HG02884 (cell line): ENCODE measurements at regions not wholly inside any gene's neighbourhood (a gene's known extent, or its start where the extent isn't known, plus 50 kb on each side); places are given as distances from the start of the nearest gene placed in this dataset.
"Not testable (repeated sequence)": the region's sequence is repeated elsewhere in the genome, so short reads cannot be mapped to it uniquely, and the experiment has no call there.

Experiments used
- ATAC-seq: cut with Tn5 transposase; IDR thresholded peaks from one replicate; pipeline ENCODE4 v1.9.1; 2021; ENCODE audit warnings: mild to moderate bottlenecking, moderate library complexity; ENCODE audit not compliant: unreplicated experiment

DNA sequence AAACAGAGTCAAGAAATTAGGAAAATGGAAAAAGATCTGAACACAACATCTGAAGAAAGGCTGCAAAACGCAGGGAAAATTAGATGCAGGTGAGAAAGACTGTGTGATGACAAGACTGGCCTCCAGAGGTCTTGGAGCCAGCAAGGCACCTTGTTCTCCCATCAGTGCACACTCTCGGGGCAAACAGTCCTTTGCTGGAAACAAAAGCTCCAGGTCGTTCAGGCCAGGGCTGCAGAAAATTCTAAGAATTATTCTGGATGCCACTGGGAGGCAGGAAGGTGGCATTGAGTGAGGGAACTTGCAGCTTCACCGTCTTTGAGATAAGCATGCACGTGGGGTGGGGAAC lies 219.9 kb upstream of the SSTR4 start:
- ATAC-seq: no peak

DNA sequence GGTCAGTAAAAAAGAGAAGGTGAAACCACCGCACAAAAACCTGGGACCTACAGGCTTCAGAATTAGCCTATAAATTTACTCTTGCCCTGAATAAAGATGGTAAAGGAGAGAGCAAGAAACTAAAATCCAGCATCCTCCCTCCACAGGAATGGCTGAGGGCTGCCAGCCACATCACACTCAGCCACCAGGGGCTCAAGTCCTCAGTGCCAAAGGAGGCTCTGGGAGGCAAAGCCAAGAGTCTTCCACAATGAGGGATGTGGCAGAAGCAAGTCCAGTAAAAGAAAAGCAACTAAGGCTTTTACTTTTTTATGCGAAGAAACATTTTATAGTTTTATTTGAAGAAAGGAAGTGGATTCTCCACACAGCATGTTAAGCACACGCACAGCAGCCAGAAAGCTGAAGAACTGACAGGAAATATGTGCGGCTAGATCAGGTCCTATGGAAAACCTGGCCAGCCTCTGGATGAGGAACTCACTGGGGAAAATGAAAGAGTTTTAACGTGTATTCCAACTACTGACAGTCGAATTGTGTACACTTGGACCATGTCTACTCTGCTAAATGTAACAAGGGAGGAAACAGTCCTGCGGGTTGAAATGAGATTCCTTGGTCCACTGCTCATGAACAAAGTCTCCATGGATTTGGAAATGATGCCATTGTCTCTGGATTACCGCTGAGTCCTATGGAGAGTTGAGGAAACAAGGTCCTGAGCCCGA lies 219.4 kb upstream of the SSTR4 start:
- ATAC-seq: no peak

DNA sequence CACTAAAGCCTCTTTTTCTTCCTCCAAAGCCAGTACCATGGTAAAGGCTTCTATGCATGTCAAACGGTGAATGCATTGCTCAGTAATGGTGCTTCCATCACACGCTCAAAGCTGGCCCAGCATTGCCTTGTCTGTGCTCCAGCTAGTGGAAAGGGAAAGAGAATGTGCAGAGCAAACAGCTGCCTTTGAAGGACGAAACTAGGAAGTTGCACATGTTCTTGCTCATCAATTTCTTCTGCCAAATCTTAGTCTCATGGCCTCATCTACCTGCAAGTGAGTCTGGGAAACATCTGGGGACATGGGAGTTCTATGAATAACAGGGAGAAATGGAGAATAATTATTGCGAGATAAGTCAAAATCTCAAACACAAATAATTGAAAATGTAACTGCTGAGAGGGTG lies 216.5 kb upstream of the SSTR4 start:
- ATAC-seq: no peak

DNA sequence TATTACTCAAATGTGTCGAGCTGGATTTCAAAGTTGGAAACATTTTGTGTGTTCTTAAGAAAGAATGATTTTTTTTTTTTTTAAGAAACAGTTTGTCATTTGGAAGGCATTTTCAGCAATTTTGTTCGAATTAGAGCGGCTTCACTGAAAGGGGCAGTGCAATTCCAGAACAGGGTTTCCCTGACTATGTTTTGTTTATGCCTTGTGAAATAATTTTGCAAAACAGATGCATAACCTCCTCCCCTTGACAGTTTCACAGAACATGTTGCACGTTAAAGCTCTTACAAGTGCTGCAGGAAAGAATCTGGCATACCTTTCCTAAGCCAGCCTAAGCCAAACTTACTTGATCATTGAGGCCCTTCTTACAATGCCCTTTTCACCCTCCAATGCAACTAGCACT lies 216.0 kb upstream of the SSTR4 start:
- no peak for ATAC-seq

DNA sequence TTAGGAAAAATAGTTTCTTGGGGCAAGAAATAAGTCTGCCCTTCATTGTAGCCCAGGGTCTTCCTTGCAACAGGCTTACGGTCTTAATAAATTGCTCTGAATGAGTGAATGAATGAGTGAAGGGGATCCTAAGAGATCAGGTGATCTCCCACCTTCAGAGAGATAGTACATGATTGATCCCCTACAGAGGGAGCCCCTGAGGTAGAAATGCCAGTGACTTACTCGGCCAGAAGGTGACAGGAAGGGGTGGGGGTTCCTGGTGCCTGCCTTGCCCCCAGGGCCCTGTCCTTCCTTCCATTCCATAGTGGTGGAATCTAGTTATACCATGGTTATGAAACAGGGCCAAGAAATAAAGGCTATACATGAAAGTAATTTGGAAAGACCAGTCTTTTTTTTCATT lies 215.3 kb upstream of the SSTR4 start:
- no peak for ATAC-seq

DNA sequence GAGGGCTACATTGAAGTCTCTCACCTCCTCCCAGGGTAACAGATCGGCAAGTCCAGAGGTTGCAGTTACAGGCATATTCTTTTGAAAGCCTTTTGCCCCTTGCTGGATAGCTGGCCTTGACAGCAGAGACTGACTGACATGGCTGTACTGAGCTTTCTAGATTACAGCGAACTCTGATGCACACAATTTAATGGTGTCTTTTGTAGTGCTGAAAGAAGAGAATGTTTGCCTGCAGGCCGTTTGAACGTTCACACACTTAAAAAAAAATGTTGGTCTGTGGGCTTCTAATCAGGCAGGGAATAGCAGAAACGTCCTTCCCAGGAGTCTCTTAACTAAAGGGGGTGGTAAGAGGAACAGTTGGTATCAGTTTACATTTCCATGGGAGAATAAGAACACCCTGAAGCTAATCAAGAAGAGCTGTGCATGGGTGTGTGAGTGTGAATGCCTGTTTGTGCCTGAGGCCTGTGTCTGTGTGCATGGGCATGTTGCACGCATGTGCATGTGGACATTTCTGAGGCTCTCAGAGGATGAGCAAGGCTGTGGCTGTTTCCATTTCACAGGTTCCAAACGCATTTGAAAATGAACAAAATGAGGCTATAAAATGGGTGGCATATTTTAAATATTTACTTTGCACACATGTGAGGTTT lies 213.9 kb upstream of the SSTR4 start:
- ATAC-seq: no peak

DNA sequence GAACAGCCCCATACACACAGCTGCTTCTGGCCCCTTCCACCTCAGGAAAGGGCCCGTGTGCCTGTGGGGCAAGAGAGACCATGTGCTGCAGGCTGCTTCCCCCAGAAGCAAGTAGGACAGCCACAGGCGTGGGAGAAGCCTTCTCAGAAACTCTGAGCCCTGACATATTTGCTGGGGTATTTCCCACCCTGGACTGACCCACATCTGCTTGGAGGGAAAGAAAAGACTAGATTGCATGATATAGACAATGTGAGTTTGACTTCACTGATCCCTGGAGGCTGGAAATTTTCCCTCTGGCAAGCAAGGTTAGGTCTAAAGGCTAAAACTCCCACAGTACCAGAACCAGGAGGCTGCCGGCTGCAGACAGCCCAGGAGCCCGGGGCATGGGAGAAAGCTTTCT lies 213.3 kb upstream of the SSTR4 start:
- ATAC-seq: no peak

DNA sequence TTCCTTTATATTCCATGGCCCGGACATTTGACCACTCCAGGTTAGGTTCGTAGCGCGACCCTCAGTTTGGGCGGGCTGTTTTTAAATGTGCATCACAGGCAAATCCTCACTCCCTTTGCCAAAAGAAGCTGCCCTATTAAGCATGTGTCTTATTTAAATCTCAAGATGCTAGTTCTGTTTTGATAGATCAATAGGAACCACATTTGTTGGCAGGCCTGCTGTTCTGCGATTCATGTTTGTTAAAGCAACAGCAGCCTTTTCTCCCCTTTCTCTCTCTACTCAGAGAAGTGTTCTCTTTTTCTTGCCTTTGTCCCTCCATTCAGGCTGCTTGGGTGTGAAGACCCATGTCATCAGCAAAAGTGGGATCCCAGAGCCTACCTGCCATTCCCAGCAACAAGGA lies 212.0 kb upstream of the SSTR4 start:
- no peak for ATAC-seq

DNA sequence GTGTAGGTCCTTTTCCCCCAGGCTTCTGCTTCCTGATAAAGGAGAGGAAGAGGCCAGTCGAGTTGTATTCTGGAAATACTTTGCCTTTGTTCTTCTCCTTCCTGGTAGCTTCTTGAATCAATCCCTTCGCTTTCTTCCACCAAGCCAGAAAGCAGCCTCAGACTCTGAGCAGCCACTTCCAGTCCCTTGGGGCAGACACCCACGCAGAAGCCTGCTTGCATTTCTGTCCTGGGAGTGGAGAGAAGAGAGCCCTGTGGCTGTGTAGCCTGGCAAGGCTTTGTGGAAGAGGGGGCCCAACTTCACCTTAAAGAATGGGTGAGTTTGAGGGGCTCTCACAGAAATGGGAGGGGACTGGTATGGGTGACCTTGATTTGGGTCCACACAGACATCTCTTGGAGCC lies 211.0 kb upstream of the SSTR4 start:
- ATAC-seq: no peak

DNA sequence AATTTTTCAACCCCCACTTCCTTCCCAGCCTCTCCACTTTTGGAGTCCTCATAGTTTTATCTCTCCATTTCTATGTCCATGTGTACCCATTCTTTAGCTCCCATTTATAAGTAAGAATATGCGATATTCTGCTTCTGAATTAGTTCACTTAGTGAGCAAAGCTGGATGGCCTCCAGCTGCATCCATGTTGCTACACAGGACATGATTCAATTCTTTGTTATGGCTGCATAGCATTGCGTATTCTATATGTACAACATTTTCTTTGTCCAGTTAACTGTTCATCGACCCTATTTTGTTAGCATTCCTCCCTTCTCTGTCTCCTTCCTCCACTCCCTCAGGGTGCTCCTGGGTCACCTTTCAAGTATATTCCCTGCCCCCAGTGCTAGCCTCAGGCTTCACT lies 210.0 kb upstream of the SSTR4 start:
- ATAC-seq: no peak

DNA sequence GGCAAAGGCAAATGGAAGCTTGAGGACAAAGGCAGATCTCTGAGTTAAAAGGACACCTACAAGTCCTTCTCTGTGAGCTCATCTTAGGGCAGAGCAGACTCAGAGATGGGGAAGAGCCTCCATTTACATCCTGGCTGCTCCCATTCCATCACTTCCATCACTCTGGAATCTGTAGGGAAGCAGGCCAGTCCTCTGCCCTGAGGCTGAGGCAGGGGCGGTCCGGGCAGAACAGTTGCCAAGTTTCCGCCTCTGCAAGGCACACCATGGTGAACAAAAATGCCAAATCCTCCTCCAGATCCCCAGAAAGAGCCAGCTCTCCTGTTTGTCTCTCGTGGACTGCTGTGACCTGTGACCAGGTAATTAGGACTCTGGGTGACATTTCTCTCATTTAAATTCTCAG lies 209.6 kb upstream of the SSTR4 start:
- no peak for ATAC-seq

DNA sequence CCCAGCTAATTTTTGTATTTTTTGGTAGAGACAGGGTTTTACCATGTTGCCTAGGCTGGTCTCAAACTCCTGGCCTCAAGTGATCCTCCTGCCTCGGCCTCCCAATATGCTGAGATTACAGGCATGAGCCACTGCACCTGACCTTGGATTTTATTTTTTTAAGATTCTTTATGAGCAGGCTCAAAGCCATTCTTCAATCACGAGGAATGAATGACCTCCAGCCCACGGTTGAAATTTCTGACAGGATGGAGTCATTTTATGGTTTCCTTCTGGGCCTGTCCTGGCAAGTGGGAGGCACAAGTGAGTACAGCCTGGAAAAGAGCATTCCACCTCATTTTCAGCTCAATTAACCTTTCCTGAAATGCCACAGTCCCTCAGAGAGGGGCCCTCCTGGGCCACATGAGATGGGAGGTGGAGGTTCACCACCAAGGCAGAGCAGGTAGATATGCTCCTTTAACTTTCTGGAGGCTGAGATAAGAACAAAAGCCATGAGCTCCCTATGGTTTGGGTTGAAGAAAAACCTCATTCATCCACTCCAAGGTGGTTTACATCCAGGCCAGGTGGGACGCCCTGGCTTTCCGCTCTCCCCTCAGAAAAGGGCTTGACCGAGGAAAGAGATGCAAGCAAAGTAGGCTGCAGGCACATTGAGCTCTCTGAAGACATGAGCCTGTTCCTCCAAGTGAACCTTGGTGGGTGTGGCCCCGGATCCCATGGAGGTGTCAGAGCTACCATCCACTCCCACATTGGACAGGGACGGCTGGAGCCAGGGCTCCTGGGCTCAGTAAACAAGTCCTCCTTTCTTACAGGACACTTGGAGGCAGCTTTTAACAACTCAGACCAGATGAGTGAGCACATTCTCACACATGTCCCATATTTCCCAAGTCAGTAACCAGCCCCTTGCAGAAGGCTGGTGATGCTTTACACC lies 208.5 kb upstream of the SSTR4 start:
- no peak for ATAC-seq

DNA sequence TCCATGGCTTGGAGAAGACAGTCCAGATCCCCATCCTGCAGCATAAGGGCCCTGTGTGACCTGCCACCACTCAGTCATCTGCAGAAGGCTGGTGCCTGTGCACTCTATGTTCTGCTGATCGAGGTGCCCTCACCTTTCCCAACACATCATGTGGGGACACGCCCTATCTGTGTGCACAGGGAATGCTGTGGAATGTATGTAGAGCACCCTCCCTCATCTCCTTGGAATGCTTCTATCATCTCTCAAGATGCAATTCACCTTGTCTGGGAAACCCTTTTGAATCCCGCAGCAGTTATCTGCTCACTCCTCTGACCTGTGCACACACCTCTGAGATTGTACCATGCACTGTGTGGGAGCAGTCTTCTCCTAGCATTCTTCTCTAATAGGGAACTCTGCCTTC lies 207.2 kb upstream of the SSTR4 start:
- ATAC-seq: no peak

DNA sequence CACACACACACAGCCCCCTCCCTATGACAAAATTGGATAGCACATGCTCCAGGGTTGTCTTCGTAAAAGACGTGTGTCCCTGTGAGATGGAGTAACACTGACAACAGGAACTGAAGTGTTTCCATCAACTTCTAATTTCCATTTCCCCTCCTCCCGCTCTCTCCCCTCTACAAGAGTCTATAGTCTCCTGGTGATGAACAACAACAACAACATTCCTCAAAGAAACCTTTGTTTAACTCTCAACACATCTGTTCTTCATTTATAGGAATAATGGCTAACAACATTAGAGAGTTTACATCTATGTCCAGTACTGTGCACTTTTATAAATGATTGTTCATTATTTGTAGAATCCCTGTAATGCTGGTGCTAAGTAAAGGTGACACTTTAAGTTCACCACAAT lies 205.8 kb upstream of the SSTR4 start:
- ATAC-seq: no peak

DNA sequence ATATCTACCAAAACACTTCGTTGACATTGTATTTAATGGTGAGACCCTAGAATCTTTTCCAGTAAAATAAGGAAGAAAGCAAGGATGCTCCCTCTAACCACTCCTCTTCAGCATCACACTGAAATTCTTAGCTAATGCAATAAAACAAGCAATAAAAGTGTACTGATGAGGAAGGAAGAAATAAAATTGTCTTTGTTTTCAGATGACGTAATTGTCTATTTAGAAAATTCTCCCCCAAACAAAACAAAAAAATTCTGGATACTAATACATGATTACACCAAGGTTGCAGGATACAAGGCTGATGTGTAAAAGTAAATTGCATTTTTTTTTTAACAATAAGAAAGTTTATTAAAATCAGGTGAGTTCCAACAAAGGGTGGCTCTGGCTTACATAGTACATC lies 205.0 kb upstream of the SSTR4 start:
- ATAC-seq: no peak

DNA sequence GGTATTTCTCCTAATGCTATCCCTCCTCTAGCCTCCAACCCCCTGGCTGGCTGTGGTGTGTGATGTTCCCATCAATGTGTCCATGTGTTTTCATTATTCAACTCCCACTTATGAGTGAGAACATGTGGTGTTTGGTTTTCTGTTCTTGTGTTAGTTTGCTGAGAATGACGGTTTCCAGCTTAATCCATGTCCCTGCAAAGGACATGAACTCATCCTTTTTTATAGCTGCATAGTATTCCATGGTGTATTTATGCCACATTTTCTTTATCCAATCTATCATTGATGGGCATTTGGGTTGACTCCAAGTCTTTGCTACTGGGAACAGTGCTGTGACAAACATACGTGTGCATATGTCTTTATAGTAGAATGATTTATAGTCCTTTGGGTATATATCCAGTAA lies 204.4 kb upstream of the SSTR4 start:
- ATAC-seq: not testable (repeated sequence)

DNA sequence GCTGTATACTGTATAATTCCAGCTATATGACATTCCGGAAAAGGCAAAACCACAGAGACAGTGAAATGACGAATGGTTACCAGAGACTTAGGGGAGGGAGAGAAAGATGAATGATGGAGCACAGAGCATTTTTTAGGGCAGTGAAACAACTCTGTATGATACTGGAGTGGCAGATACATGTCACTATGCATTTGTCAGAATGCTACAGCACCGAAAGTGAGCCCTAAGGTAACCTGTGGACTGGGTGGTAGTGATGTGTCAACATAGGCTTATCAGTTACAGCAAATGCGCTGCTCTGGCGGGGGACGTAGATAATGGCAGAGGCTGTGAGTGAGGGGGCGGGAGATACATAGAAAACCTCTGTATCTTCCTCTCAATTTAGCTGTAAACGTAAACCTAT lies 201.3 kb upstream of the SSTR4 start:
- ATAC-seq: no peak

DNA sequence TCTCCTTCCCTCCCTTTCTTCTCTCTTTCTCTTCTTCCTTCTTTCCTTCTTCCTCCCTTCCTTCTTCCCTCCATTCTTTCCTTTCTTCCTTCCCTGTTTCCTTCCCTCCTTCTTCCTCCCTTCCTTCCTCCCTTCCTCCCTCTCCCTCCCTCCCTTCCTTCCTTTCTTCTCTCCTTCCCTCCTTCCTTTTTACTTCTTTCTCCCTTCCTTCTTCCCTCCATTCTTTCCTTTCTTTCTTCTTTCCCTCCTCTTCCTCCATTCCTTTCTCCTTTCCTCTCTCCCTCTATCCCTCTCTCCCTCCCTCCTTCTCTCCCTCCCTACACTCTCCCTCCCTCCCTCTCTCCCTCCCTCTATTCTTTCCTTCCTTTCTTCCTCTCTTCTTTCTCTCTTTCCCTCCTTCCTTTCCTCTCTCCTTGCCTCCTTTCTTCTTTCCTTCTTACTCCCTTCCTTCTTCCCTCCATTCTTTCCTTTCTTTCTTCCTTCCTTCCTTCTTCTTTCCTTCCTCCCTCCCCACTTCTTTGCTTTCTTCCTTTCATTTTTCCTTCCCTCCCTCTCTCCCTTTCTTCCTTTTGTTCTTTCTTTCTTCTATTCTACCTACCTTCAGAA lies 200.4 kb upstream of the SSTR4 start:
- no peak for ATAC-seq

DNA sequence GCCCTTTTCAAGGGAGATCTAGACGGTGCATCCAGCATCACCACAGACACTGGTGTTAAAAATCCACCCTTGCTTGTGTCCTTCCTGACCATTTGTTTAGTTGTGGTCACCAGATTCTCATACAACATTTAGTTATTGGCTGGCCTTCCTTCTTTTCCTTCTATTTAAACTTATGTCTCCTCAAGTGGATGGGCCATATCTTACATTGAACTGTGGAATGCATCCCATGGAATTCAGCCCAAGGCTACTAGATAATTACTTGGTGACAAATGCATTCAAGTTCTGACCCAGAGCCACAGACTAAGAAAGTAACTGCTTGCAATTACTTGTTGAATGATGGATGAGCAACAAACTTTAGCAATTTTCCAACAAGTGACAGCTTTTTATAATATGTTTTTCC lies 198.9 kb upstream of the SSTR4 start:
- ATAC-seq: no peak

DNA sequence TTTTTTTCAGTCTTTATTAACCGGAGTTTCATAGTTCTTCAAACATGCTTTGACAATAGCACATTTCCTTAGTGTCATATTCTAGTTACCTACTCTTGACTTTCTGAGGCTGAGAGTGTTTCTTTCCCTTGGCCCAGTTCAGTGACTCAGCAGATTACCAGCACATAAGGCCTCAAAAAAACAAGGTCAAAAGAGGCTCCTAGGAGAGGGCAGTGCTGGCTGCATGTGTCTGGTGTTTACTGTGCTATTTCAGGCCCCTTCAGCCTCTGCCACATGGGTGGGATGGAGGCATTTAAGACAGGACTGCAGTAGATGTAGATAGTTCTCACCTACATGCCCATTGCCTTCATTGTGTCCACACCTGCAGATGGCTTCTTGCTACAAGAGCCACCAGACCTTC lies 198.2 kb upstream of the SSTR4 start:
- ATAC-seq: no peak

DNA sequence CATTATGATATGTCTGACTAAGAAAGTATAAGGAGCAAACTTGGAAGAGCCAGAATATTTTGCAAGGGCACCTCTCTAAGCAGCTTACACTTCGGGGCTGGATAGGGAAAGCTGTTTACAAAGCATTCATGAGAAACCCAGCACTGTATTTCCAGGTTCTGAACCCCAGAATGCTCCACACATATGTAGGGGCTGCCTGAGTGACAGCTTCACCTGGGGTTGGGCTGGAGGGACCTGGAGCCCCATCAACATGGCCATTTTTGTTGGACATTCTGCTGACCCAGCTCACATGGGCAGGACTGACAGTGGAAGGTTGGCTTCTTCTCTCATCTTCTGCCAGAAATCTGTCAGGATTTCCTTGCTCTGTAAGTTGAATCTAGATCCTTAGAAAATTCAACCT lies 197.1 kb upstream of the SSTR4 start:
- ATAC-seq: no peak

DNA sequence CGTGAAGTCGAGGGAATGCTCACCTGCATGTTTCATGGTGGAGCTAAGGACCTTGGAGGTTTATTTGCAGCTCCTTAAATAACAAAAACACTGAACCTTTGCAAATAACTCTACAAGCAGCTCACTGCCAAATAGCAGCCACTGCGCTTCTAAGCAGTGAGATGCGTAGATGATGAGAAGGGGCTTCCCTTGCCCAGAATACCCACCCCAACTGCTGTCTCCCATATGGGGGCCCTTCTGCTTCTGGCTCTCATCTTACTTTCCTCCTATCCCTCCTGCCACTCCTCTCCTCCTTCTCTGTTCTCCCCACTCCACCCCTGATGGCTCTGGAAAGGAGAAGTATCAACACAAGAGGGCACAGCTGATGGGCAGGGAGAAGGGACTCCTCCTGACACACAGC lies 193.3 kb upstream of the SSTR4 start:
- no peak for ATAC-seq
